ENCODE measurements at regions not wholly inside any gene's neighbourhood (a gene's known extent, or its start where the extent isn't known, plus 50 kb on each side); places are given as distances from the start of the nearest gene placed in this dataset.
"Not testable (repeated sequence)": the region's sequence is repeated elsewhere in the genome, so short reads cannot be mapped to it uniquely, and the experiment has no call there.

GRCh38 chr2:215722125-215722524 lies 286.3 kb upstream of the FN1 start:
- H3K36me3 ChIP-seq (ENCODE audit: insufficient read depth, low read length) = no peaks in the 10 kb centered on the region
- no peak for TF ChIP-seq EZH2 (IDR thresholded peaks at IDR 0.05; ENCODE audit: borderline replicate concordance, low read length)
- no peak for TF ChIP-seq CTCF (IDR thresholded peaks at IDR 0.05; ENCODE audit: low read length)

GRCh38 chr2:215721515-215721914 lies 285.6 kb upstream of the FN1 start:
- H3K9me2 ChIP-seq (ENCODE audit: low read depth, low read length); H3K4me2 ChIP-seq (ENCODE audit: low read length); H3K9ac ChIP-seq (ENCODE audit: low read length); H3K4me1 ChIP-seq (ENCODE audit: insufficient read depth, low read length, severe bottlenecking); H3K27ac ChIP-seq (ENCODE audit: low read depth, low read length, poor library complexity, severe bottlenecking); H3K36me3 ChIP-seq (ENCODE audit: insufficient read depth, low read length); H2AFZ ChIP-seq (ENCODE audit: low read length); H3K4me3 ChIP-seq (ENCODE audit: low read depth, low read length, poor library complexity, severe bottlenecking); H4K20me1 ChIP-seq (ENCODE audit: insufficient read depth, low read length); H3K27me3 ChIP-seq (ENCODE audit: insufficient read depth, low read length); H3K79me2 ChIP-seq (ENCODE audit: insufficient read depth, low read length); H3F3A ChIP-seq (ENCODE audit: insufficient read depth, low read length); H3K9me3 ChIP-seq (ENCODE audit: low read length): not testable (repeated sequence)

More at GRCh38 chr2:215722125-215722524, 286.3 kb upstream of the FN1 start:
- Histone ChIP-seq H3K79me2 (ENCODE audit: insufficient read depth, low read length) (no peaks in the 10 kb centered on the region), H3K9me2 (ENCODE audit: low read depth, low read length) (no peaks in the 10 kb centered on the region), H2AFZ (ENCODE audit: low read length) (no peak overlapping the region), H4K20me1 (ENCODE audit: insufficient read depth, low read length) (no peaks in the 10 kb centered on the region), H3K9ac (ENCODE audit: low read length) (no peak overlapping the region), H3K4me2 (ENCODE audit: low read length) (no peak overlapping the region), H3K4me3 (ENCODE audit: low read depth, low read length, poor library complexity, severe bottlenecking) (no peak overlapping the region), H3K27ac (ENCODE audit: low read depth, low read length, poor library complexity, severe bottlenecking) (no peak overlapping the region), H3K4me1 (ENCODE audit: insufficient read depth, low read length, severe bottlenecking) (no peaks in the 10 kb centered on the region), H3F3A (ENCODE audit: insufficient read depth, low read length) (no peaks in the 10 kb centered on the region), H3K9me3 (ENCODE audit: low read length) (no peaks in the 10 kb centered on the region), H3K27me3 (ENCODE audit: insufficient read depth, low read length) (no peaks in the 10 kb centered on the region)

- Histone ChIP-seq H3F3A (ENCODE audit: insufficient read depth, low read length) (no peaks in the 10 kb centered on the region), H3K4me1 (ENCODE audit: insufficient read depth, low read length, severe bottlenecking) (no peaks in the 10 kb centered on the region), H3K36me3 (ENCODE audit: insufficient read depth, low read length) (no peaks in the 10 kb centered on the region), H3K9ac (ENCODE audit: low read length) (no peak overlapping the region), H3K79me2 (ENCODE audit: insufficient read depth, low read length) (no peaks in the 10 kb centered on the region), H3K27ac (ENCODE audit: low read depth, low read length, poor library complexity, severe bottlenecking) (no peak overlapping the region), H3K4me3 (ENCODE audit: low read depth, low read length, poor library complexity, severe bottlenecking) (no peak overlapping the region), H4K20me1 (ENCODE audit: insufficient read depth, low read length) (no peaks in the 10 kb centered on the region), H3K4me2 (ENCODE audit: low read length) (no peak overlapping the region), H3K9me3 (ENCODE audit: low read length) (no peaks in the 10 kb centered on the region), H2AFZ (ENCODE audit: low read length) (no peak overlapping the region), H3K27me3 (ENCODE audit: insufficient read depth, low read length) (no peaks in the 10 kb centered on the region), H3K9me2 (ENCODE audit: low read depth, low read length) (no peaks in the 10 kb centered on the region)
- TF ChIP-seq EZH2 (IDR thresholded peaks at IDR 0.05; ENCODE audit: borderline replicate concordance, low read length) (no peak), CTCF (IDR thresholded peaks at IDR 0.05; ENCODE audit: low read length) (no peak)
Measured at GRCh38 chr2:215718890-215719289, 283.0 kb upstream of the FN1 start.

GRCh38 chr2:215718436-215718835 lies 282.6 kb upstream of the FN1 start:
- Histone ChIP-seq H3K79me2 (ENCODE audit: insufficient read depth, low read length) (no peaks in the 10 kb centered on the region), H3F3A (ENCODE audit: insufficient read depth, low read length) (no peaks in the 10 kb centered on the region), H2AFZ (ENCODE audit: low read length) (no peak overlapping the region), H3K27me3 (ENCODE audit: insufficient read depth, low read length) (no peaks in the 10 kb centered on the region), H3K4me1 (ENCODE audit: insufficient read depth, low read length, severe bottlenecking) (no peaks in the 10 kb centered on the region), H3K27ac (ENCODE audit: low read depth, low read length, poor library complexity, severe bottlenecking) (no peak overlapping the region), H3K36me3 (ENCODE audit: insufficient read depth, low read length) (no peaks in the 10 kb centered on the region), H3K4me2 (ENCODE audit: low read length) (no peak overlapping the region), H3K9ac (ENCODE audit: low read length) (no peak overlapping the region), H3K9me2 (ENCODE audit: low read depth, low read length) (no peaks in the 10 kb centered on the region), H3K4me3 (ENCODE audit: low read depth, low read length, poor library complexity, severe bottlenecking) (no peak overlapping the region), H4K20me1 (ENCODE audit: insufficient read depth, low read length) (no peaks in the 10 kb centered on the region), H3K9me3 (ENCODE audit: low read length) (no peaks in the 10 kb centered on the region)
- no peak for TF ChIP-seq CTCF (IDR thresholded peaks at IDR 0.05; ENCODE audit: low read length)
- no peak for TF ChIP-seq EZH2 (IDR thresholded peaks at IDR 0.05; ENCODE audit: borderline replicate concordance, low read length)
